ENCODE measurements at regions not wholly inside any gene's neighbourhood (a gene's known extent, or its start where the extent isn't known, plus 50 kb on each side); places are given as distances from the start of the nearest gene placed in this dataset.

DNA sequence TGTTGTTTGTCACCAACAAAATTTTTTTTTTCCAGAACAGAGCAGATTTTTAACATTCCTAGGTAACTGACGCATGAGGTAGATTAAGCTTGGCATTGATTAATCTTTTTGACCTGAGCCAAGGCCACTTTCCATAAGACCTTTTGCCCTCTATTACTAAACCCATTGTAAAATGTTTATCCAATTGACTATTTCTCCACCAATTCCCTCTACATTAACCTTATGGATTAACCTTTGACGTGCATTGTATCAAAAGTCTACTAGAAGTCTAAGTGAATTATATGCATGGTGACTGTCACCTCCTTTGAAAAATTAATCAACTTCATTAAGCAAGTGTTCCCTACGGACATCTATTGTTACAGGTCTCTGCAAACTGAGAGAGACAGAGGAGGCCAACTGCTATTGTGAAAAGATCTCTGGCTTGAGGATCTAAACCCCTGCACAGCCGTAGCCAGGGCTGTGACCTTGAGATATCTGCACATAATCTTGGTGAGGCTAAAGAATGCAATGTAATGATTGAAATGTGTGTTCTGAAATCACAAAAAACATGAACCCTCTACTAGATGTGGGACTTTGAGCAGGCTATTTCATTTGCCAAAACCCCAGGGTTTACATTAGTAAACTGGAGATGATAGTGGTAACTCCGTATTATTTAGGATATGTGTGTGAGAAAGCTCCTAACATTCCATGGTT lies 632.2 kb downstream of the TLR4 start:
- TF ChIP-seq, protein P1, sequence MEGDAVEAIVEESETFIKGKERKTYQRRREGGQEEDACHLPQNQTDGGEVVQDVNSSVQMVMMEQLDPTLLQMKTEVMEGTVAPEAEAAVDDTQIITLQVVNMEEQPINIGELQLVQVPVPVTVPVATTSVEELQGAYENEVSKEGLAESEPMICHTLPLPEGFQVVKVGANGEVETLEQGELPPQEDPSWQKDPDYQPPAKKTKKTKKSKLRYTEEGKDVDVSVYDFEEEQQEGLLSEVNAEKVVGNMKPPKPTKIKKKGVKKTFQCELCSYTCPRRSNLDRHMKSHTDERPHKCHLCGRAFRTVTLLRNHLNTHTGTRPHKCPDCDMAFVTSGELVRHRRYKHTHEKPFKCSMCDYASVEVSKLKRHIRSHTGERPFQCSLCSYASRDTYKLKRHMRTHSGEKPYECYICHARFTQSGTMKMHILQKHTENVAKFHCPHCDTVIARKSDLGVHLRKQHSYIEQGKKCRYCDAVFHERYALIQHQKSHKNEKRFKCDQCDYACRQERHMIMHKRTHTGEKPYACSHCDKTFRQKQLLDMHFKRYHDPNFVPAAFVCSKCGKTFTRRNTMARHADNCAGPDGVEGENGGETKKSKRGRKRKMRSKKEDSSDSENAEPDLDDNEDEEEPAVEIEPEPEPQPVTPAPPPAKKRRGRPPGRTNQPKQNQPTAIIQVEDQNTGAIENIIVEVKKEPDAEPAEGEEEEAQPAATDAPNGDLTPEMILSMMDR (IDR thresholded peaks at IDR 0.05), result no peak
- TF ChIP-seq EP300 (IDR thresholded peaks at IDR 0.05) (no peak), POLR2A (IDR thresholded peaks at IDR 0.05) (no peak)

Measured in upper lobe of left lung (tissue), 4 donors.